ENCODE measurements at regions not wholly inside any gene's neighbourhood (a gene's known extent, or its start where the extent isn't known, plus 50 kb on each side); places are given as distances from the start of the nearest gene placed in this dataset.

DNA sequence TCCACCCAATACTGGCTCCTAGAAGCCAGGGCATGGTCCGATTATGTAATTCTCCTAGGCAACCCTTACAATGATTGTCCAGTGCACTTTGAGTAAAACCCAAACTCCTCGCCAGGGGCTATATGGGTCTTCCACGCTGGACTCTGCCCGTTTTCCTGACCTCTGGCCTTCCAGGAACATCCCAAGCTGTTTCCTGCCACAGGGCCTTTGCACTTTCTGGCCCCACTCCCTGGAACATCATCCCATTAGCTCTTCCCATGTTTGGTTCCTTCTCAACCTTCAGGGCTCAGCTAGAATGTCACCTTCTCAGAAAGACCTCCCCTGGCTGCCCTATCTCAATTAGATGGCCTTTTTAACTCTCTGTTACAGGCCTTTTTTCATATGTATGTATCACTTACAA is 85.4 kb downstream of the IRF2BPL start:
- Histone ChIP-seq H4K20me1 (ENCODE audit: insufficient read depth, low read length) (no peaks in the 10 kb centered on the region), H3K9me3 (replicated peaks in 1 of 2; ENCODE audit: control insufficient read depth in 1 of 2, insufficient read depth in 1 of 2, low read length in 2 of 2) (no peaks in the 10 kb centered on the region), H3K27me3 (ENCODE audit: control insufficient read depth in 2 of 2, insufficient read depth in 2 of 2, low read length in 2 of 2) (no peaks in the 10 kb centered on the region), H3K9ac (ENCODE audit: insufficient read depth, low read length, poor library complexity, severe bottlenecking) (no peak overlapping the region), H3K27ac (ENCODE audit: low read depth in 1 of 2, low read length in 2 of 2) (no peak overlapping the region), H3K4me3 (replicated peaks in 1 of 3; ENCODE audit: low read depth in 2 of 3, low read length in 3 of 3) (no peak overlapping the region), H3K4me2 (replicated peaks; ENCODE audit: extremely low read depth, low read length, poor library complexity, severe bottlenecking) (no peak overlapping the region), H2AFZ (ENCODE audit: insufficient read depth, low read depth, low read length, poor library complexity, severe bottlenecking) (no peak overlapping the region), H3K79me2 (ENCODE audit: insufficient read depth, low read length) (no peaks in the 10 kb centered on the region), H3K4me1 (ENCODE audit: control insufficient read depth in 1 of 2, insufficient read depth in 2 of 2, low read length in 2 of 2) (peaks cover 16 to 17% of the 10 kb centered on the region in 2 donors), H3K36me3 (replicated peaks in 1 of 2; ENCODE audit: control insufficient read depth in 1 of 2, insufficient read depth in 2 of 2, low read length in 2 of 2) (no peaks in the 10 kb centered on the region)
- Mint-ChIP-seq H3K4me3 (no peak overlapping the region), H3K27me3 (ENCODE audit: low read depth in 3 of 3) (peaks cover 2 to 7% (median 2%) of the 10 kb centered on the region in 3 donors), H3K9me3 (no peaks in the 10 kb centered on the region), H3K4me1 (peaks cover 16% of the 10 kb centered on the region), H3K36me3 (peaks cover 0 to 2% of the 10 kb centered on the region in 2 donors), H3K27ac (no peak overlapping the region)
- no peak for DNase-seq
- intact Hi-C loops (cut with micrococcal nuclease) = no loop called here
- WGBS (ENCODE audit: insufficient coverage) = 91% methylated on average over 4 of the region's 4 CpGs
- no peak for TF ChIP-seq CTCF (IDR thresholded peaks at IDR 0.05)

GRCh38 chr14:76941946-76942805 is 86.3 kb downstream of the IRF2BPL start:
- peaks cover 0 to 2% of the 10 kb centered on the region in 2 donors for H3K36me3 Mint-ChIP-seq
- H3K4me2 ChIP-seq (replicated peaks; ENCODE audit: extremely low read depth, low read length, poor library complexity, severe bottlenecking) = no peak overlapping the region
- H3K27ac ChIP-seq (ENCODE audit: low read depth in 1 of 2, low read length in 2 of 2) = no peak overlapping the region
- no peaks in the 10 kb centered on the region for H4K20me1 ChIP-seq (ENCODE audit: insufficient read depth, low read length)
- WGBS (ENCODE audit: insufficient coverage) = 31% methylated on average over 2 of the region's 12 CpGs
- no peaks in the 10 kb centered on the region for H3K9me3 ChIP-seq (replicated peaks in 1 of 2; ENCODE audit: control insufficient read depth in 1 of 2, insufficient read depth in 1 of 2, low read length in 2 of 2)
- no peak overlapping the region for H2AFZ ChIP-seq (ENCODE audit: insufficient read depth, low read depth, low read length, poor library complexity, severe bottlenecking)
- peaks cover 9% of the 10 kb centered on the region for H3K4me1 Mint-ChIP-seq
- no peaks in the 10 kb centered on the region for H3K27me3 ChIP-seq (ENCODE audit: control insufficient read depth in 2 of 2, insufficient read depth in 2 of 2, low read length in 2 of 2)
- H3K9me3 Mint-ChIP-seq = no peaks in the 10 kb centered on the region
- H3K27me3 Mint-ChIP-seq (ENCODE audit: low read depth in 3 of 3) = peaks cover 2 to 7% (median 2%) of the 10 kb centered on the region in 3 donors
- H3K36me3 ChIP-seq (replicated peaks in 1 of 2; ENCODE audit: control insufficient read depth in 1 of 2, insufficient read depth in 2 of 2, low read length in 2 of 2) = no peaks in the 10 kb centered on the region
- H3K4me3 ChIP-seq (replicated peaks in 1 of 3; ENCODE audit: low read depth in 2 of 3, low read length in 3 of 3) = no peak overlapping the region
- H3K79me2 ChIP-seq (ENCODE audit: insufficient read depth, low read length) = no peaks in the 10 kb centered on the region
- H3K9ac ChIP-seq (ENCODE audit: insufficient read depth, low read length, poor library complexity, severe bottlenecking) = no peak overlapping the region
- H3K4me3 Mint-ChIP-seq = no peak overlapping the region
- intact Hi-C loops (cut with micrococcal nuclease) = no loop called here
- TF ChIP-seq CTCF (IDR thresholded peaks at IDR 0.05) = no peak
- H3K27ac Mint-ChIP-seq = peak overlapping the region in 1 of 7 donors; percentile 64
- no peak for DNase-seq
- H3K4me1 ChIP-seq (ENCODE audit: control insufficient read depth in 1 of 2, insufficient read depth in 2 of 2, low read length in 2 of 2) = peaks cover 7 to 8% of the 10 kb centered on the region in 2 donors
